Breast epithelium (tissue), 3 donors: ENCODE measurements at regions not wholly inside any gene's neighbourhood (a gene's known extent, or its start where the extent isn't known, plus 50 kb on each side); places are given as distances from the start of the nearest gene placed in this dataset.

Source experiments
- POLR2AphosphoS5 ChIP-seq, 3 donors: sonication (generic); formaldehyde crosslinking; IDR thresholded peaks; one replicate each; pipeline ENCODE4 v1.6.1; 2017; ENCODE audit warnings: antibody characterized with exemption in 3 of 3
- TF ChIP-seq, protein P1 (sequence below), 3 donors: fragments of 450-650 bp; IDR thresholded peaks; one replicate each; pipeline ENCODE4 v1.5.1; 2016 to 2017; ENCODE audit warnings: antibody characterized with exemption in 3 of 3, mild to moderate bottlenecking in 3 of 3, moderate library complexity in 3 of 3

DNA sequence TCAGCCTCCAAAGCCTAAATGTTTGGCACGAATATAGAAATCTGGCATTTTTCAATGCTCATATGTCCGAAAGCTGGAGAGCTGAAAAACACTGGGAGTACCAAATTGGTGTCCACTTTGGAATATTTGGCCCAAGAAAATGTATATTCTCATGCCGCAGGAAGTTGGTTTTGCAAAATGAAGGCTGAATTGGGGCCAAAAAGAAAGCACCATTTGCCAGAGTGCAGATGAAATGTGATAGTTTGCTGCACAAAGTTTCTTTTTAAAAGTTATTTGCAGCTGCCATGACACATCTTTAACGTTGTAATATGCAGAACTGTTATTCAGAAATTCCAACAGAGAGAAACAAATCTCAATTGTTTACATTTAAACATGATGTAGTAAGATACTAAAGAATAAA, 124.2 kb upstream of the LYPLAL1 start:
- TF ChIP-seq, protein P1, sequence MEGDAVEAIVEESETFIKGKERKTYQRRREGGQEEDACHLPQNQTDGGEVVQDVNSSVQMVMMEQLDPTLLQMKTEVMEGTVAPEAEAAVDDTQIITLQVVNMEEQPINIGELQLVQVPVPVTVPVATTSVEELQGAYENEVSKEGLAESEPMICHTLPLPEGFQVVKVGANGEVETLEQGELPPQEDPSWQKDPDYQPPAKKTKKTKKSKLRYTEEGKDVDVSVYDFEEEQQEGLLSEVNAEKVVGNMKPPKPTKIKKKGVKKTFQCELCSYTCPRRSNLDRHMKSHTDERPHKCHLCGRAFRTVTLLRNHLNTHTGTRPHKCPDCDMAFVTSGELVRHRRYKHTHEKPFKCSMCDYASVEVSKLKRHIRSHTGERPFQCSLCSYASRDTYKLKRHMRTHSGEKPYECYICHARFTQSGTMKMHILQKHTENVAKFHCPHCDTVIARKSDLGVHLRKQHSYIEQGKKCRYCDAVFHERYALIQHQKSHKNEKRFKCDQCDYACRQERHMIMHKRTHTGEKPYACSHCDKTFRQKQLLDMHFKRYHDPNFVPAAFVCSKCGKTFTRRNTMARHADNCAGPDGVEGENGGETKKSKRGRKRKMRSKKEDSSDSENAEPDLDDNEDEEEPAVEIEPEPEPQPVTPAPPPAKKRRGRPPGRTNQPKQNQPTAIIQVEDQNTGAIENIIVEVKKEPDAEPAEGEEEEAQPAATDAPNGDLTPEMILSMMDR (IDR thresholded peaks at IDR 0.05): no peak
- TF ChIP-seq POLR2AphosphoS5 (IDR thresholded peaks at IDR 0.05): no peak
